ENCODE measurements at regions not wholly inside any gene's neighbourhood (a gene's known extent, or its start where the extent isn't known, plus 50 kb on each side); places are given as distances from the start of the nearest gene placed in this dataset.
A peak's percentile ranks its signal among the peaks of the same experiment; 100 is the strongest.

GRCh38 chr1:29894311-29894710 is 658.0 kb downstream of the PTPRU start:
- H3K27me3 ChIP-seq (replicated peaks in 1 of 7) = peaks cover 0 to 62% (median 0%) of the 10 kb centered on the region in 7 donors
- H3K36me3 ChIP-seq = no peaks in the 10 kb centered on the region
- TF ChIP-seq POLR2A (IDR thresholded peaks at IDR 0.05) (no peak), CTCF (IDR thresholded peaks at IDR 0.05 in 8 of 11, conservative IDR thresholded peaks at IDR 0.05 in 3 of 11) (no peak), POLR2AphosphoS5 (IDR thresholded peaks at IDR 0.05) (no peak)
- H3K9me3 ChIP-seq = no peaks in the 10 kb centered on the region
- no peak overlapping the region for H3K4me3 ChIP-seq
- intact Hi-C loops (cut with DNase I; ENCODE audit: low total_unique reads) = no loop called here
- peak; percentile 38 for DNase-seq
- no peak overlapping the region for H3K27ac ChIP-seq
- 75 to 82% (median 78%) methylated on average over 3 to 5 of the region's 5 CpGs for WGBS, 5 donors
- no peaks in the 10 kb centered on the region for H3K4me1 ChIP-seq

- WGBS, 5 donors = 87 to 93% (median 91%) methylated on average over 5 of the region's 5 CpGs
- Histone ChIP-seq H3K4me3 (no peak overlapping the region), H3K9me3 (no peaks in the 10 kb centered on the region), H3K4me1 (no peaks in the 10 kb centered on the region), H3K27me3 (replicated peaks in 1 of 7) (peaks cover 0 to 62% (median 0%) of the 10 kb centered on the region in 7 donors), H3K27ac (no peak overlapping the region), H3K36me3 (no peaks in the 10 kb centered on the region)
- TF ChIP-seq POLR2A (IDR thresholded peaks at IDR 0.05) = no peak
- TF ChIP-seq POLR2AphosphoS5 (IDR thresholded peaks at IDR 0.05) = no peak
- TF ChIP-seq CTCF (IDR thresholded peaks at IDR 0.05 in 8 of 11, conservative IDR thresholded peaks at IDR 0.05 in 3 of 11) = no peak
- intact Hi-C loops (cut with DNase I; ENCODE audit: low total_unique reads) = no loop called here
- DNase-seq = peak; percentile 22
These were observed 657.5 kb downstream of the PTPRU start for GRCh38 chr1:29893806-29894205.

GRCh38 chr1:29893046-29893723 is 656.9 kb downstream of the PTPRU start:
- intact Hi-C loops (cut with DNase I; ENCODE audit: low total_unique reads) = no loop called here
- no peaks in the 10 kb centered on the region for H3K4me1 ChIP-seq
- H3K27ac ChIP-seq = no peak overlapping the region
- no peaks in the 10 kb centered on the region for H3K36me3 ChIP-seq
- no peaks in the 10 kb centered on the region for H3K9me3 ChIP-seq
- no peak for DNase-seq
- H3K27me3 ChIP-seq (replicated peaks in 1 of 7) = peaks cover 0 to 61% (median 0%) of the 10 kb centered on the region in 7 donors
- no peak overlapping the region for H3K4me3 ChIP-seq
- 64 to 79% (median 74%) methylated on average over 7 of the region's 7 CpGs for WGBS, 5 donors
- TF ChIP-seq CTCF (IDR thresholded peaks at IDR 0.05 in 8 of 11, conservative IDR thresholded peaks at IDR 0.05 in 3 of 11) (no peak), POLR2AphosphoS5 (IDR thresholded peaks at IDR 0.05) (no peak), POLR2A (IDR thresholded peaks at IDR 0.05) (no peak)

GRCh38 chr1:29892247-29892646 is 655.9 kb downstream of the PTPRU start:
- WGBS, 5 donors = 65 to 89% (median 79%) methylated on average over 1 of the region's 1 CpG
- no peak for TF ChIP-seq POLR2AphosphoS5 (IDR thresholded peaks at IDR 0.05)
- TF ChIP-seq CTCF (IDR thresholded peaks at IDR 0.05 in 8 of 11, conservative IDR thresholded peaks at IDR 0.05 in 3 of 11) = no peak
- no peak for TF ChIP-seq POLR2A (IDR thresholded peaks at IDR 0.05)
- intact Hi-C loops (cut with DNase I; ENCODE audit: low total_unique reads) = no loop called here

More at GRCh38 chr1:29892247-29892646, 655.9 kb downstream of the PTPRU start:
- Histone ChIP-seq H3K27me3 (replicated peaks in 1 of 7) (peaks cover 0 to 51% (median 0%) of the 10 kb centered on the region in 7 donors), H3K4me1 (no peaks in the 10 kb centered on the region), H3K4me3 (no peak overlapping the region), H3K9me3 (no peaks in the 10 kb centered on the region), H3K27ac (no peak overlapping the region), H3K36me3 (no peaks in the 10 kb centered on the region)
- no peak for DNase-seq

Data from spleen (tissue), 11 donors.